Caco-2 (cell line): ENCODE measurements at regions not wholly inside any gene's neighbourhood (a gene's known extent, or its start where the extent isn't known, plus 50 kb on each side); places are given as distances from the start of the nearest gene placed in this dataset.

ENCODE experiments used
- BruUV-seq: library from RNA; stranded (reverse); fragments of 400-500 nt; replicated peaks from 2 replicates; lab custom pipeline; 2021; lab: Mats Ljungman, UMichigan
- CTCF ChIA-PET: fragments of 300-600 bp; sonication (Branson Sonifier 250); formaldehyde crosslinking; loops from one replicate; lab custom pipeline; 2022; ENCODE audit warnings: antibody characterized with exemption; lab: Charles Lee
- POLR2A ChIA-PET: fragments of 300-600 bp; sonication (Branson Sonifier 250); formaldehyde crosslinking; loops from one replicate; lab custom pipeline; 2022; ENCODE audit warnings: antibody characterized with exemption; lab: Charles Lee
- DNase-seq, 2 experiments: peaks; one replicate each; pipeline versions ENCODE4 v3.0.0 to v3.0.0-alpha.2; 2020 to 2022
- H3K27me3 ChIP-seq: replicated peaks from 2 replicates; pipeline ENCODE4 v1.6.0; 2011; ENCODE audit warnings: low read length; ENCODE audit not compliant: control insufficient read depth, insufficient read depth
- H3K36me3 ChIP-seq: 2 replicates; pipeline ENCODE4 v1.5.1; 2011; ENCODE audit warnings: low read length; ENCODE audit not compliant: control insufficient read depth, insufficient read depth
- H3K4me1 ChIP-seq: fragments of 250-450 bp; sonication (Bioruptor Pico); 2 replicates; pipeline ENCODE4 v1.5.1; 2020; ENCODE audit warnings: mild to moderate bottlenecking
- H3K4me3 ChIP-seq: 2 replicates; pipeline ENCODE4 v1.5.1; 2011; ENCODE audit warnings: low read depth, mild to moderate bottlenecking, control low read depth, low read length
- H3K9me3 ChIP-seq: fragments of 250-450 bp; sonication (Bioruptor Pico); 2 replicates; pipeline ENCODE4 v1.5.1; 2020; ENCODE audit warnings: mild to moderate bottlenecking, moderate library complexity
- H3K27ac Mint-ChIP-seq: one replicate; pipeline ENCODE4 v1.8.0; 2022; ENCODE audit warnings: mixed read lengths; ENCODE audit not compliant: unreplicated experiment
- H3K27me3 Mint-ChIP-seq: one replicate; pipeline ENCODE4 v1.8.0; 2022; ENCODE audit warnings: mixed read lengths; ENCODE audit not compliant: insufficient read depth, unreplicated experiment
- H3K36me3 Mint-ChIP-seq: one replicate; pipeline ENCODE4 v1.8.0; 2022; ENCODE audit warnings: mild to moderate bottlenecking, mixed read lengths; ENCODE audit not compliant: insufficient read depth, unreplicated experiment
- H3K4me1 Mint-ChIP-seq: one replicate; pipeline ENCODE4 v1.8.0; 2022; ENCODE audit warnings: low read depth, mixed read lengths; ENCODE audit not compliant: unreplicated experiment
- H3K4me3 Mint-ChIP-seq: one replicate; pipeline ENCODE4 v1.8.0; 2022; ENCODE audit warnings: mild to moderate bottlenecking, moderate library complexity, mixed read lengths; ENCODE audit not compliant: unreplicated experiment
- H3K9me3 Mint-ChIP-seq: one replicate; pipeline ENCODE4 v1.8.0; 2022; ENCODE audit warnings: mixed read lengths; ENCODE audit not compliant: unreplicated experiment
- CTCF ChIP-seq, 2 experiments: fragments of 200-600 bp in 1 of 2; IDR thresholded peaks; 1 replicate in 1 of 2; 2 replicates in 1 of 2; pipeline versions ENCODE4 v1.5.1 to v1.8.0; 2011 to 2022; ENCODE audit warnings: antibody characterized with exemption in 1 of 2, control low read depth in 1 of 2, inconsistent platforms in 1 of 2, low read depth in 1 of 2, low read length in 1 of 2, mild to moderate bottlenecking in 1 of 2, moderate library complexity in 1 of 2; ENCODE audit not compliant: insufficient read depth in 1 of 2, severe bottlenecking in 1 of 2, unreplicated experiment in 1 of 2
- intact Hi-C: fragments of 100-400 bp; cut with micrococcal nuclease; formaldehyde crosslinking; loops from one replicate; pipeline ENCODE4 v1.10.0; 2022; ENCODE audit not compliant: unreplicated experiment

DNA sequence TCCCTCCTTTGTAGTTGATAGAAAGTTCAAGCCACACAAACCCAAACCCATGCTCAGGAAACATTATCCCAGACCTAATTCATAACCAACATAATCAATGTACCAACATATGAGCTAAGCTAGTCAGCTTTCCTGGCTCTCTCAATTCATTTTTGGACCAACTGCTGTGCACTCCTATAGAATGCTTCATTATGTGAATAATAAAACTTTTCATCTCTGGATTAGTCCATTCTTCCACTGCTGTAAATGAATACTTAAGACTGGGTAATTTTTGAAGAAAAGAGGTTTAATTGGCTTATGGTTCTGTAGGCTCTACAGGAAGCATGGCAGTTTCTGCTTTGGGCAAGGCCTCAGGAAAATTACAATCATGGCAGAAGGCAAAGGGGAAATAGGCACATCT, 651.9 kb downstream of the RERGL start:
- H3K4me1 Mint-ChIP-seq, result no peaks in the 10 kb centered on the region
- H3K27me3 ChIP-seq, result no peaks in the 10 kb centered on the region
- CTCF ChIA-PET, result no interaction called here
- H3K36me3 Mint-ChIP-seq, result no peaks in the 10 kb centered on the region
- H3K27me3 Mint-ChIP-seq, result no peaks in the 10 kb centered on the region
- no TSS peak for BruUV-seq
- POLR2A ChIA-PET, result no interaction called here
- intact Hi-C loops, result no loop called here
- no peaks in the 10 kb centered on the region; the same call in 1 of the 2 replicates for H3K9me3 ChIP-seq
- no peak overlapping the region for H3K4me3 Mint-ChIP-seq
- TF ChIP-seq CTCF (IDR thresholded peaks at IDR 0.05; ENCODE audit: insufficient read depth in 1 of 2, low read depth in 1 of 2, low read length in 1 of 2, severe bottlenecking in 1 of 2, unreplicated experiment in 1 of 2), result no peak
- DNase-seq, result no peak
- H3K36me3 ChIP-seq, result no peaks in the 10 kb centered on the region
- H3K27ac Mint-ChIP-seq, result no peak overlapping the region
- H3K4me1 ChIP-seq, result no peaks in the 10 kb centered on the region
- peaks cover 18% of the 10 kb centered on the region for H3K9me3 Mint-ChIP-seq
- no peak overlapping the region for H3K4me3 ChIP-seq

- Mint-ChIP-seq H3K36me3 (no peaks in the 10 kb centered on the region), H3K9me3 (peaks cover 25% of the 10 kb centered on the region), H3K4me1 (no peaks in the 10 kb centered on the region), H3K27me3 (no peaks in the 10 kb centered on the region), H3K4me3 (no peak overlapping the region), H3K27ac (no peak overlapping the region)
- BruUV-seq, result no TSS peak
- Histone ChIP-seq H3K9me3 (peaks cover 3% of the 10 kb centered on the region; the same call in 1 of the 2 replicates), H3K4me3 (no peak overlapping the region), H3K36me3 (no peaks in the 10 kb centered on the region), H3K27me3 (no peaks in the 10 kb centered on the region), H3K4me1 (no peaks in the 10 kb centered on the region)
- ChIA-PET POLR2A (no interaction called here), CTCF (no interaction called here)
- DNase-seq, result no peak
- intact Hi-C loops, result no loop called here
- TF ChIP-seq CTCF (IDR thresholded peaks at IDR 0.05; ENCODE audit: insufficient read depth in 1 of 2, low read depth in 1 of 2, low read length in 1 of 2, severe bottlenecking in 1 of 2, unreplicated experiment in 1 of 2), result no peak
These were observed 673.2 kb downstream of the RERGL start for GRCh38 chr12:17416748-17417147.

GRCh38 chr12:17414596-17414995, 675.4 kb downstream of the RERGL start:
- H3K9me3 Mint-ChIP-seq, result peaks cover 25% of the 10 kb centered on the region
- CTCF ChIA-PET, result no interaction called here
- Histone ChIP-seq H3K27me3 (no peaks in the 10 kb centered on the region), H3K4me3 (no peak overlapping the region), H3K4me1 (no peaks in the 10 kb centered on the region), H3K9me3 (peaks cover 3% of the 10 kb centered on the region; the same call in 1 of the 2 replicates), H3K36me3 (no peaks in the 10 kb centered on the region)
- H3K4me1 Mint-ChIP-seq, result no peaks in the 10 kb centered on the region
- TF ChIP-seq CTCF (IDR thresholded peaks at IDR 0.05; ENCODE audit: insufficient read depth in 1 of 2, low read depth in 1 of 2, low read length in 1 of 2, severe bottlenecking in 1 of 2, unreplicated experiment in 1 of 2), result no peak
- POLR2A ChIA-PET, result no interaction called here
- no peak for DNase-seq
- no peaks in the 10 kb centered on the region for H3K27me3 Mint-ChIP-seq
- H3K4me3 Mint-ChIP-seq, result no peak overlapping the region
- H3K36me3 Mint-ChIP-seq, result no peaks in the 10 kb centered on the region
- H3K27ac Mint-ChIP-seq, result no peak overlapping the region
- BruUV-seq, result no TSS peak
- intact Hi-C loops, result no loop called here
